HUES6 (cell line): ENCODE measurements at regions not wholly inside any gene's neighbourhood (a gene's known extent, or its start where the extent isn't known, plus 50 kb on each side); places are given as distances from the start of the nearest gene placed in this dataset.

Source experiments
- H3K27ac ChIP-seq: 2 replicates; pipeline ENCODE4 v1.7.0; 2013; ENCODE audit warnings: low read depth, mild to moderate bottlenecking, low read length, inconsistent platforms
- H3K27me3 ChIP-seq: 2 replicates; pipeline ENCODE4 v1.6.1; 2013; ENCODE audit warnings: low read length; ENCODE audit not compliant: control insufficient read depth, insufficient read depth
- H3K36me3 ChIP-seq: 2 replicates; pipeline ENCODE4 v1.6.1; 2013; ENCODE audit warnings: low read length; ENCODE audit not compliant: control insufficient read depth, insufficient read depth
- H3K4me1 ChIP-seq: 2 replicates; pipeline ENCODE4 v1.6.1; 2013; ENCODE audit warnings: low read length; ENCODE audit not compliant: control insufficient read depth, insufficient read depth
- H3K4me3 ChIP-seq: 2 replicates; pipeline ENCODE4 v1.5.1; 2013; ENCODE audit warnings: low read depth, low read length
- H3K9ac ChIP-seq: one replicate; pipeline ENCODE4 v1.6.1; 2013; ENCODE audit warnings: mild to moderate bottlenecking, low read length
- H3K9me3 ChIP-seq: 2 replicates; pipeline ENCODE4 v1.6.1; 2013; ENCODE audit warnings: low read depth, low read length; ENCODE audit not compliant: control insufficient read depth, insufficient read depth

- no peak overlapping the region for H3K9ac ChIP-seq
- no peak overlapping the region for H3K27ac ChIP-seq
- H3K4me1 ChIP-seq, result no peaks in the 10 kb centered on the region
These were observed 173.7 kb upstream of the GALNTL6 start for GRCh38 chr4:171639540-171639939.

GRCh38 chr4:171636606-171637005 lies 176.6 kb upstream of the GALNTL6 start:
- no peak overlapping the region for H3K4me3 ChIP-seq
- no peaks in the 10 kb centered on the region for H3K27me3 ChIP-seq
- no peaks in the 10 kb centered on the region for H3K9me3 ChIP-seq
- no peaks in the 10 kb centered on the region for H3K4me1 ChIP-seq
- H3K9ac ChIP-seq, result no peak overlapping the region
- H3K27ac ChIP-seq, result no peak overlapping the region
- no peaks in the 10 kb centered on the region for H3K36me3 ChIP-seq

More at GRCh38 chr4:171639540-171639939, 173.7 kb upstream of the GALNTL6 start:
- Histone ChIP-seq H3K36me3 (no peaks in the 10 kb centered on the region), H3K9me3 (no peaks in the 10 kb centered on the region), H3K4me3 (no peak overlapping the region), H3K27me3 (no peaks in the 10 kb centered on the region)

- H3K4me1 ChIP-seq, result no peaks in the 10 kb centered on the region
- no peaks in the 10 kb centered on the region for H3K27me3 ChIP-seq
- H3K27ac ChIP-seq, result no peak overlapping the region
- H3K36me3 ChIP-seq, result no peaks in the 10 kb centered on the region
- no peak overlapping the region for H3K9ac ChIP-seq
- no peaks in the 10 kb centered on the region for H3K9me3 ChIP-seq
- no peak overlapping the region for H3K4me3 ChIP-seq
These were observed 183.5 kb upstream of the GALNTL6 start for GRCh38 chr4:171629737-171630136.

- H3K36me3 ChIP-seq, result no peaks in the 10 kb centered on the region
- no peak overlapping the region for H3K9ac ChIP-seq
- H3K27ac ChIP-seq, result no peak overlapping the region
- no peaks in the 10 kb centered on the region for H3K27me3 ChIP-seq
- H3K4me3 ChIP-seq, result no peak overlapping the region
- H3K4me1 ChIP-seq, result no peaks in the 10 kb centered on the region
- H3K9me3 ChIP-seq, result no peaks in the 10 kb centered on the region
These were observed 184.0 kb upstream of the GALNTL6 start for GRCh38 chr4:171629182-171629581.

- H3K4me3 ChIP-seq, result no peak overlapping the region
- H3K9me3 ChIP-seq, result no peaks in the 10 kb centered on the region
- no peak overlapping the region for H3K9ac ChIP-seq
- H3K4me1 ChIP-seq, result no peaks in the 10 kb centered on the region
- no peaks in the 10 kb centered on the region for H3K27me3 ChIP-seq
- H3K27ac ChIP-seq, result no peak overlapping the region
- H3K36me3 ChIP-seq, result no peaks in the 10 kb centered on the region
These were observed 186.7 kb upstream of the GALNTL6 start for GRCh38 chr4:171626554-171626953.

- Histone ChIP-seq H3K27ac (no peak overlapping the region), H3K36me3 (no peaks in the 10 kb centered on the region), H3K4me3 (no peak overlapping the region), H3K27me3 (no peaks in the 10 kb centered on the region), H3K4me1 (no peaks in the 10 kb centered on the region), H3K9ac (no peak overlapping the region), H3K9me3 (no peaks in the 10 kb centered on the region)
These were observed 190.5 kb upstream of the GALNTL6 start for GRCh38 chr4:171622729-171623128.

- Histone ChIP-seq H3K27ac (no peak overlapping the region), H3K9me3 (no peaks in the 10 kb centered on the region), H3K4me3 (no peak overlapping the region), H3K36me3 (no peaks in the 10 kb centered on the region), H3K9ac (no peak overlapping the region), H3K27me3 (no peaks in the 10 kb centered on the region), H3K4me1 (no peaks in the 10 kb centered on the region)
These were observed 191.6 kb upstream of the GALNTL6 start for GRCh38 chr4:171621646-171622045.

GRCh38 chr4:171612907-171613306 lies 200.3 kb upstream of the GALNTL6 start:
- Histone ChIP-seq H3K27me3 (no peaks in the 10 kb centered on the region), H3K4me1 (no peaks in the 10 kb centered on the region), H3K4me3 (no peak overlapping the region), H3K27ac (no peak overlapping the region), H3K9ac (no peak overlapping the region), H3K9me3 (no peaks in the 10 kb centered on the region), H3K36me3 (no peaks in the 10 kb centered on the region)

- H3K4me1 ChIP-seq, result no peaks in the 10 kb centered on the region
- H3K27me3 ChIP-seq, result no peaks in the 10 kb centered on the region
- no peaks in the 10 kb centered on the region for H3K36me3 ChIP-seq
- no peak overlapping the region for H3K9ac ChIP-seq
- H3K9me3 ChIP-seq, result no peaks in the 10 kb centered on the region; the same call in 1 of the 2 replicates
- no peak overlapping the region for H3K4me3 ChIP-seq
- H3K27ac ChIP-seq, result no peak overlapping the region
These were observed 210.4 kb upstream of the GALNTL6 start for GRCh38 chr4:171602638-171603355.

GRCh38 chr4:171601091-171601490 lies 212.1 kb upstream of the GALNTL6 start:
- Histone ChIP-seq H3K9me3 (no peaks in the 10 kb centered on the region; the same call in 1 of the 2 replicates), H3K4me1 (no peaks in the 10 kb centered on the region), H3K27me3 (no peaks in the 10 kb centered on the region), H3K4me3 (no peak overlapping the region), H3K36me3 (no peaks in the 10 kb centered on the region), H3K27ac (no peak overlapping the region), H3K9ac (no peak overlapping the region)

GRCh38 chr4:171599628-171600027 lies 213.6 kb upstream of the GALNTL6 start:
- H3K27me3 ChIP-seq, result no peaks in the 10 kb centered on the region
- no peak overlapping the region for H3K9ac ChIP-seq
- H3K27ac ChIP-seq, result no peak overlapping the region
- H3K36me3 ChIP-seq, result no peaks in the 10 kb centered on the region
- no peak overlapping the region for H3K4me3 ChIP-seq
- H3K9me3 ChIP-seq, result no peaks in the 10 kb centered on the region; the same call in 1 of the 2 replicates
- H3K4me1 ChIP-seq, result no peaks in the 10 kb centered on the region
